ENCODE measurements at regions not wholly inside any gene's neighbourhood (a gene's known extent, or its start where the extent isn't known, plus 50 kb on each side); places are given as distances from the start of the nearest gene placed in this dataset.
"Not testable (repeated sequence)": the region's sequence is repeated elsewhere in the genome, so short reads cannot be mapped to it uniquely, and the experiment has no call there.

DNA sequence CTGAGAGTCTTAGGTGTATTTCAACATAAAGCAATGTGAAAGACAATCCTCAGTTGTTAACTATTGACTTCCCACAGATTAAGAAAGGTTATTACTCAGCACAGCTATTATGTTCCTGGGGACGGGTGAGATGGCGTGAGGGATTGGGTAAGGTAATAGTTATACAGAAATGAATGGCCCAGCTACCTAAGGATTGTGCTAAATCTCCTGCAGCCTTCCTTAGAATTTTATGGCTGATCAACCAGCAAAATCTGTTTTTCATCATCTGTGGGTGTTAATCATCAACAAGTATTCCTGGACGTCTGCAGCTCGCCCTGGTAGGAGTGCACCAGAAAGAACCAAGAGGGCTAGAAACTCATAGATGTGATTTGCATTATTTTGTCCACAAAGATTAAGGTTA, 146.0 kb upstream of the IVNS1ABP start:
- no peak for DNase-seq

- not testable (repeated sequence) for DNase-seq
Observed at GRCh38 chr1:185460723-185461122, 143.7 kb upstream of the IVNS1ABP start.

- DNase-seq = no peak
Observed at GRCh38 chr1:185459141-185459540, 142.1 kb upstream of the IVNS1ABP start.

DNA sequence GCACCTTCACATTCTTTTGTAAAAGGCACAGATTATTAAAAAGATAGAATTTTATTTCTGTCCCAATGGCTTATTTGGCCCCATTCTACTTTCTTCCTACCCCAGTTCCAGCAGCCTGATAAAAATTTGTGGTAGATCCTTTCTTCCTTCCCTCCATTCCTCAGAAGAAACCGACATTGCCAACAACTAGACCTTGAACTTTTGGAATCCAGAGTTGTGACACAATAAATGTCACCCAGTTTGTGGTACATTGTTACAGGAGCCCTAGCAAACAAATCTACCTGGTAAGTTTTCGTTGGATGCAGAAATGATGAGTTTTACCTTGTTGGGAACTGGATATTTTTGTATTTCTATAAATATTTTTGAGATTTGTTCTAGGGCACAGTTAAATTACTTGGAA, 141.6 kb upstream of the IVNS1ABP start:
- no peak for DNase-seq

DNA sequence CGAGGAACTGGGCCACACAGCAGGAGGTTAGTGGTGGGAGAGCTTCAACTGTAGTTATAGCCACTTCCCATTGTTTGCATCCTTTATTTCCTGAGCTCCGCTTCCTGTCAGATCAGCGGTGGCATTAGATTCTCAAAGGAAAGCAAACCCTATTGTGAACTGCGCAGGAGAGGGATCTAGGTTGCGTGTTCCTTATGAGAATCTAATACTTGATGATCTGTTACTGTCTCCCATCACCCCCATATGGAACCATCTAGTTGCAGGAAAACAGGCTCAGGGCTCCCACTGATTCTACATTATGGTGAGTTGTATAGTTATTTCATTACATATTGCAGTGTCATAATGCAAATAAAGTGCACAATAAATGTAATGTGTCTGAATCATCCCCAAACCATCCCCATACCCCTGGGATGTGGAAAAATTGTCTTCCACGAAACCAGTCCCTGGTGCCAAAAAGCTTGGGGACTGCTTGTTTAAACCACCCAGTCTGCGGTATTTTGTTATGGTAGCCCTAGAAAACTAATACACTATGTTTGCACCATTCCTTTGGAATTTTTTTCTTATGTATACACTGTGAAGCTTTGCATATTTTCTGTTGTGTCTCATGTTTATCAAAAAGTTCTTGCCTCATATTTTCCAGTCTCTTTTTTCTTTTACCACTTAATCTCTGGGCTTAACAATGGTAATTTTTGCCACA, 136.6 kb upstream of the IVNS1ABP start:
- DNase-seq = no peak

DNA sequence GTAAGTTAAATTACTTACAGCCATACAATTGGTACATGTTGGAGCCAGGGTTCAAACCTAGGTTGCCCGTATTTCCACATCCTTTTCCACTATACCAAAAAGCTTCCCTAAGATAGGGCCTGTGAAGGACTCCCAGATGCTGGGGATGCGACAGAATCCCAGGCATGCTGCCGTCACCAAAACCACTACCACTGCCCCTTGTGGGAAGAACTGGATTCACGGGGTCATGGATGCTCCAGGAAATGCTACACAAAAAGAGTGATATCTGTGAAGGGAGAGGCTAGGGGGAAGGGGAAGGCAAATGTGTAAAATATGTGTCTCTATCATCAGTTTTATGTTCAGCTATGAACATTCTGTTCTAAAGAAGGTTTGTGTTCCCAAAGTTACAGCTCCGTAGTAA, 133.9 kb upstream of the IVNS1ABP start:
- DNase-seq = no peak

DNA sequence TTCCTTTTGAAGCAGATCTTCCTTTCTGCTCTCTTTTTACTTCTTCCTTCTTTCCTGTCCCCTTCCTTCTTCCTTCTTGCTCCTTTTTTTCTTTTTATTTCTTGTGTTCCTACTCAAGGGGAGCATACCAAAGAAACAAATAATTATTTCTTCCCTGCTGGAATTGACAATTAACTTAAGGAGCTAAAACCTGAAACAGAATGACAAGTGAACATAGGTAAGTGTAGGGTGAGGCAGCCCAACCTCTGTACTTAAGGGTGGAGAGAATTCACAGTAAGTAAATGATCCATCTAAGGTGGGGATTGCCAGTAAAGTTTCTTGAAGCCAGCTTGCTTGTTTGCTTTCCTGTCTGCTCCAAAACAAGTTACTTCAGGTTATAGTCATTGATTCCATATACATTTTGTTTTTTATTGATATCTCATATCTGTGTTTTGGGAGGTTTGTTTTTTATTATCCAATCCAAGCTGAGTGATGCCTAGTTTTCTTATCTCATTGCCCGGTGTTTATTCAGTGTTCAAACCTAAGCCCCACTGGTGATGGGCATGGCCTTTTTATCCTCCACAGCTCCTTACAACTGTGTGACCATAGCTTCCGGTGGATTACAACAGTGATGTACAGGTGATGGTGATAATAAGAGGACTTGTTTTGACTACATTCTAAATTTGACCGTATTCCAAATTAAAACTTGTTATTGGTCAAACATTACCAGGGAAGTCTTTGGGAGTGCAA, 133.2 kb upstream of the IVNS1ABP start:
- DNase-seq = no peak

- no peak for DNase-seq
Observed at GRCh38 chr1:185449378-185450059, 132.5 kb upstream of the IVNS1ABP start.

DNA sequence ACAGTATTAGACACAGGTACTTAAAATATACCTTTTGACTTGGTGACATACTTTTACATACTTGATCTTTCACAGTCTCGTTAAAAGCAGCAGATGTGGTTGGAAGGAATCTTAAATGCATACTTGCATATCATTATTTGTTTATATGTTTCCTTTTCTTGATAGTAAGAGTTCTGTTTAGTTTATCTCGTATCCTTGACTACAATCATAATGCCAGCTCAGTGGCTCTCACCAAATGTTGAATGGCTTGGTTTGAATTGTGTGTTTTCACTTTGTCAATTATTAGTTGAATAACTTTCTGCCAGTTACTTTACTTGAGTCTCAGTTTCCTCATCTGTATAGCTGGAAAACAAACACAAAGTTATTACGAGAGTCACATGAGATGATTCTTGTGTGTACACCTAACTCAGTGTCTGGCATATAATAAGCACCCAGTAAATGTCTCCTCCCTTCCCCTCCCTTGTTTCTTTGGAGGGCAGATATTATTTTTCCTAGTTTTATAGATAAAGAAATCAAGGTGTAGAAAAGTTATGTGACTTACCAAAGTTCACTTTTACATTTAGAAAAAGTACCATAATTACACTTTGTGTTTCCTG, 131.6 kb upstream of the IVNS1ABP start:
- no peak for DNase-seq

DNA sequence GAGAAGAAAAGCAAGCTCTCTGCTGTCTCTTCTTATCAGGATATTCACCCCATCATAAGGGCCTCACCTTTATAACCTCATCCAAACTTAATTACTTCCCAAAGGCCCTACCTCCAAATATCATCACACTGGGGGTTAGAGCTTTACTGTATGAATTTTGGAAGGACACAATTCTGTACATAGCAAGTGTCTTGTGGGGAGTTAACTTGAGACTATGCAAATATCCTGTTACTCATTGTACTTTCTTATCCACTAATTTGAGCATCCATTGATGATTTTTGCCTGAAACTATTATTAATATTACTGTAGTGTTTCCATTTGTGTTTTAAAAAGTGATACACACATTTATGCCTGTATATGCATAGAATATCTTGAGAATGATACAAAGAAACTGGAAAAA, 129.1 kb upstream of the IVNS1ABP start:
- no peak for DNase-seq

- DNase-seq = no peak
Observed at GRCh38 chr1:185445594-185445993, 128.6 kb upstream of the IVNS1ABP start.

- no peak for DNase-seq
Observed at GRCh38 chr1:185444676-185445075, 127.6 kb upstream of the IVNS1ABP start.

DNA sequence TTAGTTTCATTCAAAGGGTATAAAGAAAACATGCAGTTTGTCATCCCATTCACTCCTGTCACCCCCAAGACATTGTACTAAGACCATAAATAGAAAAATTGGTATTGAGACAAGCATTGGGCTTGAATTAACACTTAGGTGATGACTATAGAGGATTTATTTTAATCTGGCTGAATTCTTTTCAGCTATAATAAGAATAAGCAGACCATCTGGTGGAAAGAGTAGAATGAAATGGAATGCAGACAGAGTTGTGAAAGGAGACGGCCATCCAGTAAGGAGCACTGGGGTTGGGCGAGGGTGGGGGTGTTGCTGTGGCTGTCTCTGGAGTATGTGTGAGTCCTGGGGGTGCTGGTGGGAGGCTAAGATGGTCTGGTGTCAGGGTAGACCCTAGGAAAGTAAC, 125.0 kb upstream of the IVNS1ABP start:
- no peak for DNase-seq

GRCh38 chr1:185441605-185442004, 124.6 kb upstream of the IVNS1ABP start:
- no peak for DNase-seq

GRCh38 chr1:185440877-185441276, 123.8 kb upstream of the IVNS1ABP start:
- DNase-seq = no peak

- DNase-seq = no peak
Observed at GRCh38 chr1:185439727-185440415, 122.8 kb upstream of the IVNS1ABP start.

GRCh38 chr1:185438936-185439335, 121.9 kb upstream of the IVNS1ABP start:
- no peak for DNase-seq

- no peak for DNase-seq
Observed at GRCh38 chr1:185435696-185436379, 118.8 kb upstream of the IVNS1ABP start.

DNA sequence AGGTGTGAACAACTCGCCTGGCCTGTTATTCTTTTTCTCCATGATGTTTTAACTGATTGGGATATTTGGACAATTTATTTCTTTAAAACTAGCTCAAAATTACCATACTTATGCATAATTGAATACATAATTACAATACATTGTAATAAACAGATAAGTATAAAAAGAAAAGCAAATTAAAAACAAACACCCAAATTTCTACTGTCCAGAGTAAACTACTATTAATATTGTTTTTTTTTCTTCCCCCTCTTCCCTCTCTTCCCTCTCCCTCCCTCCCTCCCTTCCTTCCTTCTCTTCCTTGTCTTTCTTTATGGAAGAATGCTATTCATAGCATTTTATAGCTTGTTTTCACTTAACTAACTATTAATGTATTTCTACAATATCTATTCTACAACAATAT, 117.7 kb upstream of the IVNS1ABP start:
- DNase-seq = no peak

DNA sequence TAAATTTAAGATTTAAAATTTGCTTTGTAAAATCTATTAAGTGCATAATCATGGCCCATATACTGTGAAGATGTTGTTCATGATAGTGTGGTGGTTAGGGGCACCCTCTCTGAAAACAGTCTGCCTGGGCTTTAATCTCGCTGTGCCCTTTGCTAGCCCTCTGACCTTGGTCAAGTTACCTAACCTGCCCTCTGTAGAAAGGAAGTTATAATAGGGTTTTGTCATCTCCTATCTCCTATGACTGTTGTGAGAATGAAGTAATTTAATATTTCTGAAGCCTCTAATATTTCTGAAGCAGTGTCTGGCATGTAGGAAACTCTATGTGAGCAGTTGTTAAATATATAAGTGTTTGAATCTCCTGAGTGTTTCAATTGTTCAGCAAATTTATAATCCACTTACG, 116.6 kb upstream of the IVNS1ABP start:
- no peak for DNase-seq

DNA sequence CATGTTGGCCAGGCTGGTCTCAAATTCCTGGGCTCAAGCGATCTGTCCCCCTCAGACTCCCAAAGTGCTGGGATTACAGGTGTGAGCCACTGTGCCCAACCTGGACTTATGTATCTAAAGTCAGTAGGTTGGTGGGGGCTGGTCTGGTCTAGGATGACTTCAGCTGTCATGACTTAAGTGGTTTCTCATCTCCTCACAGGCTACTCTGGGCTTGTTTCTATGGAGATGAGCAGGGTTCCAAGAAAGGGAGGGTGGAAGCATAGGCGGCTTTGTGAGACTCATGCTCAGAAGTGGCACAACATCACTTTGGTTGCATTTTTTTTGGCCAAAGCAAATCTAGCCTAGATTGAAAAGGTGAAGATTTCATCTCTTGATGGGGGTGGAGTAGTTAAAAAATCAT, 115.9 kb upstream of the IVNS1ABP start:
- no peak for DNase-seq

DNA sequence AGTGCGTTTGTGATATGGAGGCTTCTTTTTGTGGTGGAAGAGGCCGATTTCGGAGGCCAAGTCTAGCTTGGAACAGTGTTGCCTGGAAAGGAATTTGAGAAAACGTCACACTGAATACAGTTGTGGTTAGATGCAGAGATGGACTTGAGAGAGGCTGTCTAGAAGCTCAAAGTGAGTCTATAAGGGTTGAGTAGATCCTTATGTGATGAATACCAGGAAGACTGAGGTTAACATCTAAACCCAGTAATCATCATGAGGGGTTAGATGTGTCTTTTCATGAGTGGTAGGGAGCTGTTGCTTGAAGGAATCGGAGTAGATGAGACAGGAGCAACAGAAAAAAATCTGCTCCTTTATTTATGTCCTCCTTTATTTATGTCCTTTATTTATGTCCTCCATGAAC, 114.6 kb upstream of the IVNS1ABP start:
- DNase-seq = no peak

DNA sequence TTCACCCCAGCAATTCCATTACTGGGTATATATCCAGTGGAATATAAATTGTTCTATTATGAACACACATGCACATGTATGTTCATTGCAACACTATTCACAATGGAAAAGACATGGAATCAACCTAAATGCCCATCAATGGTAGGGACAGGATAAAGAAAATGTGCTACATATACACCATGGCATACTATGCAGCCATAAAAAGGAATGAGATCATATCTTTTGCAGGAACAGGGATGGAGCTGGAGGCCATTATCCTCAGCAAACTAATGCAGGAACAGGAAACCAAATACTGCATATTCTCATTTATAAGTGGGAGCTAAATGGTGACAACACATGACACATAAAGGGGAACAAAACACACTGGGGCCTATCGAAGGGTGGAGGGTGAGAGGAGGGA, 112.6 kb upstream of the IVNS1ABP start:
- not testable (repeated sequence) for DNase-seq

Data from GDM1 (cell line).